Mammary epithelial cell (primary cell): ENCODE measurements at regions not wholly inside any gene's neighbourhood (a gene's known extent, or its start where the extent isn't known, plus 50 kb on each side); places are given as distances from the start of the nearest gene placed in this dataset.

Source experiments
- CTCF ChIP-seq, 2 donors: IDR thresholded peaks in 1 of 2; conservative IDR thresholded peaks in 1 of 2; 2 replicates each; pipeline ENCODE4 v1.5.1; 2011 to 2012; ENCODE audit warnings: inconsistent platforms in 2 of 2, low read length in 2 of 2, mild to moderate bottlenecking in 2 of 2, control low read depth in 1 of 2, low read depth in 1 of 2; ENCODE audit not compliant: insufficient read depth in 1 of 2; ENCODE audit errors: extremely low read depth in 1 of 2
- EZH2 ChIP-seq: IDR thresholded peaks from 2 replicates; pipeline ENCODE4 v1.6.1; 2012; ENCODE audit warnings: low read length, inconsistent platforms, borderline replicate concordance

- no peak for TF ChIP-seq CTCF (conservative IDR thresholded peaks at IDR 0.05 in 1 of 2, IDR thresholded peaks at IDR 0.05 in 1 of 2; ENCODE audit: extremely low read depth in 1 of 2, insufficient read depth in 1 of 2, low read depth in 1 of 2, low read length in 2 of 2)
- TF ChIP-seq EZH2: no peak
Measured at GRCh38 chr2:57885742-57886141, 160.9 kb upstream of the VRK2 start.
